Cardiac septum (tissue), 1 donor: ENCODE measurements at regions not wholly inside any gene's neighbourhood (a gene's known extent, or its start where the extent isn't known, plus 50 kb on each side); places are given as distances from the start of the nearest gene placed in this dataset.
"Not testable (repeated sequence)": the region's sequence is repeated elsewhere in the genome, so short reads cannot be mapped to it uniquely, and the experiment has no call there.

Experiments
- DNase-seq: peaks from one replicate; pipeline ENCODE4 v3.0.0-alpha.2; 2020; ENCODE audit warnings: low spot score
- intact Hi-C: fragments of 100-400 bp; cut with DNase I; formaldehyde crosslinking; loops from one replicate; pipeline ENCODE4 v1.14.0; 2022
- donor health status: DM: no; HTN: no; CAD: no.

DNA sequence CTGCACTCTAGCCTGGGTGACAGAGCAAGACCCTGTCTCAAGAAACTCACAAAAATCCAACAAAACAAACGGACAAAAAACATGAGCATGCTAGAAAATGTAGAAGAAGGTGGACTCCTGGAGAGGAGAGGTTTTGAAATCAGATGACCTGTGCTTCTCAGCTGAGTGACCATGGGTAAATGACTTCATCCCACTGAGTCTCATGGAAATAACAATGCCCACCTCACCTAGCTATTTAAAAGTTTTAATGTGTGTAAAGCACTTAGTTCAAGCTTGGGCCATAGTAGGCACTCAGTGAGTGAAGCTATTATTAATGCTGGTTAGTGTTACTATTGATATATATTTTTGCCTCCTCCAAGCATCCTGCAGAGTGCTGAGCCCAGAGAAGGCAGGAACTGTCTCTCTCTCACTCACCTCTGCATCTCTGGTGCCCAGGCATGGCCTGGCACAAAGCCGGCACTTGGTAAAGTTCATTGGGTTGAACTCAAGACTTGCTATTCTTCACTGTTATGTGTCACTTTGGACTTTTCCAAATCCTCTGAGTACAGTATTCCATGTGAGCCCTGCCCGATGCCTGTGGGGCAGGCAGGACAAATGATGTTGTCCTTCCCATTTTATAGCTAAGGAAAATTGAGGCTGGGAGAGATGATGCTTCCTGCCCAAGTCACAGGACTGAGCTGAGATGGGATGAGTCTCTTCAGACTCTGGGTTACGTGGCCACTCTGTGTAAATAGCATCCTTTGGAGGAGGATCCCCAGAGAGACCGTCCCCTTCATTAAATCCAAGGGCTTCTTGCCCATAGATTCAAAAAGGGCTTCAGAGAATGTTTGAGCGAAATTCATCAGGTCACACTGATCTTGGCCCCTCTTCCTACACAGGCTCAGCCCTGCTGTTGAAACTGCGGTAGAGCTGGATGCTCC lies 81.4 kb upstream of the EMX2 start:
- intact Hi-C loops = no loop called here
- no peak for DNase-seq

DNA sequence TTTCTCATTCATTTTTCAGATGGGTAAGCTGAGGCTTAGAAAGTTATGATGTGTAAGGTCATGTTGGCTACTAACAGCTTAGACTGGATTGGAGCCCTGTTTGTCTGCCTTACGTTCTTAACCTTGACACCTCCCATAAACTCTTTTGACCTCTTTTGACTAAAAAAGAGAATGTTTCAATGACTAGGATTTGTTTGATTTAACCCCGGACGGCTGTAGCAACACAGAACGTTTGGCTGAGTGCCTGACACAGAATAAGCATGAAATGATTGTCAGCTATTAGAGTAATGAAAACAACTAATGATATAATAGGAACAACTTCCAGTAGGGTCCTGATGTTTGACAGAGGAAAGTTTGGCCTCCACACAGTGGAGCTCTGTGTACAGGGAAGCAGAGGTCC lies 83.3 kb upstream of the PDZD8 start:
- intact Hi-C loops = no loop called here
- DNase-seq = no peak

DNA sequence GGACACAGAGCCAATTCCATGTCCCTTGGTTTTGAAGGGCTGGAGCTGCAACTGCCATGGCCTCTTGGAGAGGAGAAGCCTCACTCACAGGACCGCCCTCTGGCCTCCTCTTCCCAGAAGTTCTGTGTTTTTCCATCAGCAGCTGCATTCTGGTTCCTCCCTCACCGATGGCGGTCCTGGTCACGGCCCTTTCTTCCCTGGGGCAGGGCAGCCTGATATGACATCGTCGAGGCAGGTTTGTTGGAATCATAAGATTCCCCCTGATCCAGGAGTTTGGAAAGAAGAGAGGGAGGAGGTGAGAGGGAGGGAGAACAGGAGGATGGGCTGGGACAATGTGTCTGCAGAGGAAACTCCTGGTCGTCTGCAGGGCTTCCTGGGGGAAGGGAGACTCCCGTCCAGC lies 82.7 kb upstream of the PDZD8 start:
- intact Hi-C loops = no loop called here
- no peak for DNase-seq

DNA sequence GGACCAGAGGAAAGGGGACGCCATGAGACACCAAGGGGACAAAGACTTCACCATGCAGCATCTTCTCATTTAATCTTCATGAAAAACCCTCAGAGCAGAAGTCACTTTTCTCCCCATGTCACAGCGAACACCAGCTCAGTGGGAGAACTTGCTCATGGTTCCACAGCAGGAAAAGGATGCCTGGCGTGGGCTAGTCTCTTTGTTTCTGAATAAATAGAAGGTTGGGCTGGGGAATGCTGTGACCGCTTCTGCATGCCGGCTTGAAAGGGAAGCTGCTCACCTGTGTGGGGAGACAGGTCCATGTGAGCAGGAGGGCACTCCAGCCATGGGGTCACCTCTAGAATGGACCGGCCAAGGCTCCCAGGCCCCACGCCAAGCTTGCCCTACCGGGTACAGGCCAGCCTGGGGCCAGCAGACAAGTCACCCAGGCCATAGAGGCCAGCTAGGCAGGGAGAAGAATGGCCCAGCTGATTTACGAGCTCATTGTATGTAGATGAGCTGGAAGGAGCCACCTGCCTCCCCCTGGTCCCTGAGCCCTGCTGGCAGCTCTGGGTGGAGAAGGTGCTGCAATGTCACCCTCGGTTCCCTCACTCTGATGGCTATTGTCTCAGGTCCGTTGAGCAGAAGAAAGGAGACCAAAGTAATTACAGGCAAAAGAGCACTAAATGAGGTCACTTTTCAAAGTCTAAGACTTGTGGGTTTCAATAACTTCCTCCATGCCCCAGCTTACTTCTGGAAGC lies 82.0 kb upstream of the PDZD8 start:
- intact Hi-C loops = no loop called here
- no peak for DNase-seq

DNA sequence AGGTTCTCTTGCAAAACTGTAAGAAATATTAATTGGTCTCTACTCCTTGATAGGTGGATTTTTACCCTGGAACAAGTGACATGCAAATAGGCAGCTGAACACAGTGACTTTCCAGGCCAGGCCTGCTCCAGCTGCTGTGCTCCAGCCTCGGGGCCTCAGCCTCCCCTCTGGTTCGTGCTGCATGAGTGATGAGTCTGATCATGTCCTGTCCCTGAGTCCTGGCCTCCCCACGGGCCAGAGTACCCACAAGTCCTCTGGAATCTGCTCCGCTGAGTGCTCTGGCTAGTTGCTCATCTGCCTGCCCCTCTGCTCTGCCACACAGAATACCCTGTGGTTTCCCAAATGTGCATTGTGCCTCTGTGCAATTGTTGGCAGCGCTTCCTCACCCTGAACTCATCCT lies 80.1 kb upstream of the PDZD8 start:
- intact Hi-C loops = no loop called here

DNA sequence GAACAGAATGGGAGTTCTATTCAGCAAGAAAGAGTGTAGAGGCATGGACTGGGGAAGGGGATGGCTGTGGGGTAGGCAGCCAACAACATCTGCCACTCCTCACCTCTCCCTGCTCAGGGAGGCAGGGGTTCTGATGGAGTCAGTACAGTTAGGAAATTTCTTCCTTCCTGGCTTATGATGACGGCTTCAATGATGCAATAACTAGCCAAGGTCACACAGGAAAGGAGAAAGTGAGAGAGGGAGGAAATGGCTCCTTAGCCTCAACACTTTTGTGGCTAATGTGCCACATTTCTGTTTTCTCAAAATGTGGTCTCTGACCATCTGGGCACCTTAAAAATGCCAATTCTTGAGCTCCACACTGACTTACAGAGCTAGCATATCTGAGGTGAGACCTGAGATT lies 79.3 kb upstream of the PDZD8 start:
- intact Hi-C loops = no loop called here

More for the DNA sequence above, 80.1 kb upstream of the PDZD8 start:
- no peak for DNase-seq

DNA sequence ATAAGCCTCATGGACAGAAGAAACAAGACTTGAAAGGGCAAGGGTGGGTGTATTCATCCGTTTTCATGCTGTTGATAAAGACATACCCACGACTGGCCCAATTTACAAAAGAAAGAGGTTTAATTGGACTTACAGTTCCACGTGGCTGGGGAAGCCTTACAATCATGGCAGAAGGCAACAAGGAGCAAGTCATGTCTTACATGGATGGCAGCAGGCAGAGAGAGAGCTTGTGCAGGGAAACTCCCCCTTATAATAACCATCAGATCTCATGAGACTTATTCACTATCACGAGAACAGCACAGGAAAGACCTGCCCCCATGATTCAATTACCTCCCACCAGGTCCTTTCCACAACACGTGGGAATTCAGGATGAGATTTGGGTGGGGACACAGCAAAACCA lies 78.2 kb upstream of the PDZD8 start:
- DNase-seq, intact Hi-C loops: not testable (repeated sequence)

More for the DNA sequence above, 79.3 kb upstream of the PDZD8 start:
- DNase-seq = no peak

DNA sequence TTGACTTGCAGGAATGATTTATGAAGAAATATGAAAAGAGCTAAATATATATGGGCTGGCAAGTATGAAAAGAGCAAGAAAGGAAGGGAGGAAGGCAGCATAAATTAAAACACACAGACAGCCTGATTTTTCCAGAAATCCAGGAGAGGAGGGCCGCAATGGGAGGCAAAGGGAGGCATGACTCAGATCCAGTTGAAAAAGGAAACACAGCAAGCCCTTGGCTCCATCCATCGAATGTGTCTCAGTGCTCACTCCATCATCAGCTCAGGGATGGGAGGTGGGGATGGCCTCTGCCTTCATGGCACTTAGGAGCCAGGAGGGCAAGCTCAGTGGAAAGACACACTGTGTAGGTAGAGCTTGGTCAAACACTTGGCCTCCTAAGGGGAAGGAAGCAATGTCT lies 75.7 kb upstream of the PDZD8 start:
- intact Hi-C loops = no loop called here

DNA sequence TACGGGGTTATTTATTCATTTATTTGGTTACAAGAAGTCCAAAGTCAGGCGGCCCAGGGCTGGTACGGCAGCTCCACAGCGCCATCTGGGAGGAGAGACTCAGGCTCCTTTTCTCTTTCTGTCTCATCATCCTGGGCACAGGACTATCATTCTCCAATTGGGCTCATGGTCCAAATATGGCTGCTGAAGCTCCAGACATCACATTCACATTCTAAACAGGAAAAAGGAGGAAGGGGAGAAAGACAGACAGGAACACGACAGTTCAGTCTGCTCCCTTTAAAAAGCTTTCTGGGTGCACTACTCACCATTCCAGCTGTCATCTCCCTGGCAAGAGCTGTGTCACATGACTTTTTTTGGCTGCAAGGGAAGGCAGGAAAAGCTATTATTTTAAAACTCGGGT lies 74.4 kb upstream of the PDZD8 start:
- DNase-seq = no peak
- intact Hi-C loops = loop anchor here (10.0 kb wide), 1 partner anchor 235 kb away; no protein-coding TSS in a partner anchor

More for the DNA sequence above, 75.7 kb upstream of the PDZD8 start:
- DNase-seq = no peak

DNA sequence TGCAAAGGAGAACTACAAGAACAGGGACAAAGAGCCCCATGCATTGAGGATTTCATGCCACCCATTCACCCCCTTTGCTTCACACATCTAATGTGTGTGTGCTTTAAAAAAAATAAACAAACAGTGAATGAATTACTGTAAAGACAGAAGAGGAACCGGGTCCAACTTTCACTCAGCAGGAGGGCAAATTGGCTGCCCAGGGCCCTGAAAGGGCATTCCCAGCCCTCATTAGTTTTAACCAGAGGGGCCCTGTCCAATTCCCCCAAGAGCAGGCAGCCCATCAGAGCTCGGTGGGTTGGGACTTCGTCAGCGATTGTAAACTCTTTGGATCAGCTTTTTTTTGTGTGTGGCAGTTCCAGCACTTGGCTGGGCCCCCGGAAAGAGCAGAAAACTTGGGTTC lies 73.6 kb upstream of the PDZD8 start:
- DNase-seq = no peak
- intact Hi-C loops = loop anchor here (10.0 kb wide), 1 partner anchor 234 kb away; no protein-coding TSS in a partner anchor

DNA sequence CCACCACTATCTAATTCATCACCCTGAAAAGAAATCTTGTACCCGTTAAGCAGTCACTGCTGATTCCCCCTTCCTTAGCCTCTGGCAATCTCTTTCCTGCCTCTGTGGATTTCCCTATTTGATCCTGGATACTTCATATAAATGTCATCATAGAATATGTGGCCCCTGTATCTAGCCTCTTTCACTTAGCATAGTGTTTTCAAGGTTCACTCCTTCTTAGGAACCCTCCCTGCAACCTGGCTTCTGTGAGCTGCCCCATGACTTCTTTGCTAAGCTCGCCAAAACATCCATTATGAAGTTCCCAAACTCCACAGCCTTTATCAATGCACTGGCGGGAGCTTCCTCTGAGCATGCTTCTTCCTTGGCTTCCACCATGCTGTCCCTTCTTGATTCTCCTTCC lies 70.8 kb upstream of the PDZD8 start:
- DNase-seq = no peak
- intact Hi-C loops = loop anchor here (10.0 kb wide), 1 partner anchor 231 kb away; no protein-coding TSS in a partner anchor

DNA sequence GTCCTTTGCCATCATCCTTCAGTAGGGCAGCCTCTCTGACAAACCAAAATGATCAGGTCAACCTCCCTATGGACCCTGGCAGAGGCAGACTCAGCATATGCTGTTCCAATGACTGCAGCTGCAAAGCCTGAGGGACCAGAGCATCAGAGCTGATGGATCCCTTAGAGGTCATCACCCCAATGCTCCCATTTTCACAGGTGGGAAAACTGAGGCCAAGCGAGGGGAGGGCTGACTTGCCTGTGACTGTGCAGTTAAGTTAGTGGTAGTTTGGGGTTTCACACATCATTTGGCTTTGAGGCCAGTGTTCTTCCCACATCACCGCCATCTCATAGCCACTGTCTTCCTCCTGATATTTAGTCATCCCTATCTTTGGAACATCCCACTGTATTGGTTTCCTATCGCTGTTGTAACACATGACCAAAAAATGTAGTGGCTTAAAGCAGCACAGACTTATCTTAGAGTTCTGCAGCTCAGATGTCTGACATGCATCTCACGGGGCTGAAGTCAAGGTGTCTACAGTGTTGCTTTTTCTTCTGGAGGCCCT lies 69.3 kb upstream of the PDZD8 start:
- DNase-seq = no peak
- intact Hi-C loops = loop anchor here (10.0 kb wide), 1 partner anchor 230 kb away; no protein-coding TSS in a partner anchor

DNA sequence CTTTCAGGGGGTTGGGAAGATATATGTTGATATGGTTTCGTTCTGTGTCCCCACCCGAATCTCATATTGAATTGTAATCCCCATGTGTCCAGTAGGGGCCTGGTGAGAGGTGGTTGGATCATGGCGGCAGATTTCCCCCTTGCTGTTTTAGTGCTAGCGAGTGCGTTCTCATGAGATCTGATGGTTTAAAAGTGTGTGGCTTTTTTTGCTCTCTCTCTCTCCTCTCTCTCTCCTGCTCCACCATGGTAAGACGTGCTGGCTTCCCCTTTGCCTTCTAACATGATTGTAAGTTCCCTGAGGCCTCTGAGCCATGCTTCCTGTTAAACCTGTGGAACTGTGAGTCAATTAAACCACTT lies 68.4 kb upstream of the PDZD8 start:
- no peak for DNase-seq
- intact Hi-C loops = loop anchor here (10.0 kb wide), 1 partner anchor 229 kb away; no protein-coding TSS in a partner anchor

DNA sequence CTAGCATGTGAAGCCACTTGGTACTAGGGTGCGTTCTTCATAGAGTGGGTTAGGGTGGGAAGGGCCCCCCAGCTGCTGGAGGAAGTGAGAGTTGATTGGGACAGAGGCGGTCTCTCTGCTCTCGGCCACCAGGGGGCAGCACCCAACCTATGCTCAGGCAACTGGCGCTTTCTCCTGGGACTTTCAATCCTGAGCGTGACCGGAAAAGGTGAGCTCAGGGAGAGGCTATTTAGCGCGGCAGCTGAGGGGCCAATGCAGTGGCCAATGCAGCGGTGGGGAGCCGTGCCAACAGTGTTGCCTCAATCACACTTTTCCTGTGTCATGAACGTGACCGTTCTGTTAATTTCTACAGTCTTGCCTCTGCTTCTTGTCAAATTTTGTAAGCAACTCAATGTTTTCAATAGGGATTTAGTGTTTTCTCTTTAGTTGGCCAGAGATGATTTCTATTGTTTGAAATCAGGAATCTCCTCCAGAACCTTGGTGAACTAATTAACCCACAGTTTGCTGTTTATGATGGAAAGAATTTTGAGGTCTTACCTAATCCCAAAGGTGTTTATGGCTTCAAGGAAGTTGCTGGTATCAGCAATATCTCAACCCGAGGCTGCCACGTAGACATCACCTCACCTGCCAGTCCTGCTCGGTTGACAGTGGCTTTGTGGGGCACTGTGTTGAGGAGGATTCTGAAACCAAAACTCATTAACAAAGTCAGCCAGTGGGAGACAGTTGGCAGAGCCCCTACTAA lies 67.9 kb upstream of the PDZD8 start:
- intact Hi-C loops = loop anchor here (10.0 kb wide), 1 partner anchor 228 kb away; no protein-coding TSS in a partner anchor
- DNase-seq = peak; percentile 90

DNA sequence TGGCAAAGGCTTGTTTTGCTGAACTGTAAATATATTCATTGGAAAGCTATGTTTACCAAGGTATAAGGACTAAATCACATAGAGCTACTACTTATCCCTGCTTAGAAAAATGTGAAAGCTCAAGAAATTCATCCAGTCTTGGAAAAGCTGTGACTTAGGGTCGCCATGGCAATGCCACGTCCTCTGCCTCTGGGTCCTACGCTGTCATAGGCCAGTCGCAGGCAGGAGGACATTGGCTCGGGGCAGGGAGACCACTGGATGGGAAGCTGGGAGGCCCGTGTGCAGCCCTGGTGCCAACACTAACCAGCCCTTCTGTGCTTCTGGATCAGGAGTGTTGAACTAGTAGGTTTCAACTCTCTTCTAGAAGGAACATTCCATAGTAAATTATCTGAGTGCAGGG lies 67.3 kb upstream of the PDZD8 start:
- intact Hi-C loops = loop anchor here (10.0 kb wide), 1 partner anchor 228 kb away; no protein-coding TSS in a partner anchor
- no peak for DNase-seq

DNA sequence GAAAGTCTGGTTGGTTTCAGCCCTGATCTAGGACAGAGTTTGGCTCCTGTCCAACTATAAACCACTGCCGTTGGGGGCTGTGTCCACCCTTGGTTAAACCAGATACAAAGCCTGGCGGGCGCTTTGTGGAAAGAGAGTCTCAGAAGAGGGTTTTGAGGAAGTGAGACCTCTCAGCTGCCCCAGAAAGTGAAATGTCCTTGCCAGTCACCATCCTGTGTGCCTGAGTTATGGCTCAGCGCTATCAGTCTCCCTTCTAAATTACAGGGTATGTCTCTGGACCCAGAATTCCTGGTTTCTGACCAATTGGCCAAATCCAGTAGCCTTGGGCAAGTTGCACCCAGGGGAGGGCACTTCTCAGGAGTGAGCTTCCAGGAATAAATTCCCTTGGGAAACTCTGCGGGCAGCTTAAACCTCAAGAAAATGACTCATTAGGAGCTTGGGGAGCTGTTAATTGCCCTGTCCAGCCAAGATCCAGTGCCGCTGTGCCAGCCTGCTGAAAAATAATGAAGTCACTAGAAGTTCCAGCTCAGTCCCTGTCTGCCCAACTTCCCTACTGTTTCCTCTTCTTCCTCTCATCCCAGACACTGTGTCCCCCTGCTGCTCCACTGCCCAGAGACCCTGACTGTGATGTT lies 66.7 kb upstream of the PDZD8 start:
- no peak for DNase-seq
- intact Hi-C loops = loop anchor here (10.0 kb wide), 1 partner anchor 227 kb away; no protein-coding TSS in a partner anchor

DNA sequence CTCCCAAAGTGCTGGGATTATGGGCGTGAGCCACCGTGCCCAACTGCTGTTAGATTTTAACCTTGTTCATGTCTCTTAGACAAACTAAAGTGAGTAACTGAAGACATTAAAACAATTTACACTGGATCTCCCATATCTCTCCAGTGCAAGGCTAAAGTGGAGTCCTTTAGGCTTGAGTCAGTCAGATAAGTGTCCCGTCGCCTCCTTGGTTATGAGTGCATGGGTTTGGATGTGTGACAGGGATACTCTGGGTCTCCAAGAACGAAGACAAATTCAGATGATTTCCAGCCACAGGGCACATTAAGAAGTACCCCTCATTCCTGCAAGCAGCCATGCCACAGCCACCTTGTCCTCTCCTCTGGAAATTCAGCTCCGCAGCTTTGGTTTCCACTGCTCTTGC lies 66.1 kb upstream of the PDZD8 start:
- DNase-seq = peak; percentile 67
- intact Hi-C loops = loop anchor here (10.0 kb wide), 1 partner anchor 227 kb away; no protein-coding TSS in a partner anchor

DNA sequence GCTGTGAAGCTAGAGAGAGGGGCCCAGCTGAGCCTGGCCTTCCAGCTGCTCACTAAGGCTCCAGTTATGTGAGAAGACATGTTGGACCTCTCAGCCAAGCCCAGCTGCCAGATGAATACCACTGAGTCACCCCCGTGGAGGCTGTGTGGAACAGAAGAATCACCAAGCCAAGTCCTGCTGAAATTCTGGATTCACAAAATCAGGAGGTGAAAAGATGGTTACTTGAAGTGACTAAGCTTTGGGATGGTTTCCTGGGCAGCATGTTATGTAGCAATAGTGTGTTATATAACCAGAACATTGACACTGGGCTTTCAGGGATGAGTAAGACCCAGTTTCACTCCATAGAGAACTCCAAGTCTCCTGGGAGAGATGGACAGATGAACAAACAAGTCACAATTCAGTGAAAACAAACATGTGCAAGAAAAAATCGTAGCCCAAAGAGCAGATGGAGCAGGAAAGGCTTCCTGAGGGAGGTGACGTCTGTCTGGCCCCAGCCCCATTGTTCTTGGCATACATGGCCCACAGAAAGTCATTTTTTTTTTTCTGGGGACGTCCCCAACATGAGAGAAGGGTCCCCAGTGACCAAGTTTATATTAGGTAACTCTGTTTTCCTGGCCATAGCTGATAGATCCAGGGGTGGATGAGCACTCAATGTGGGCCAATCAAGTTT lies 64.1 kb upstream of the PDZD8 start:
- DNase-seq = peak; percentile 66
- intact Hi-C loops = no loop called here
